GM12878 (cell line): ENCODE measurements at regions not wholly inside any gene's neighbourhood (a gene's known extent, or its start where the extent isn't known, plus 50 kb on each side); places are given as distances from the start of the nearest gene placed in this dataset.
A peak's percentile ranks its signal among the peaks of the same experiment; 100 is the strongest.

Experiments used
- ATF2 ChIP-seq: IDR thresholded peaks from 2 replicates; pipeline ENCODE4 v1.6.1; 2012; ENCODE audit warnings: low read length, inconsistent platforms
- CBX5 ChIP-seq: sonication (generic); IDR thresholded peaks from 2 replicates; pipeline ENCODE4 v1.6.1; 2016; ENCODE audit warnings: low read depth, moderate library complexity, mild to moderate bottlenecking, inconsistent platforms
- ETV6 ChIP-seq, 2 experiments: fragments of 450-650 bp in 1 of 2; IDR thresholded peaks in 1 of 2; conservative IDR thresholded peaks in 1 of 2; 2 replicates each; pipeline ENCODE4 v1.6.1; 2014; ENCODE audit warnings: antibody characterized with exemption in 1 of 2, borderline replicate concordance in 1 of 2, low read depth in 1 of 2, mild to moderate bottlenecking in 1 of 2, moderate library complexity in 1 of 2
- HDAC6 ChIP-seq: fragments of 200-600 bp; sonication (generic); IDR thresholded peaks from one replicate; pipeline ENCODE4 v1.8.0; 2017; ENCODE audit warnings: antibody characterized with exemption; ENCODE audit not compliant: unreplicated experiment
- HDGF ChIP-seq: fragments of 450-650 bp; IDR thresholded peaks from 2 replicates; pipeline ENCODE4 v1.6.1; 2016; ENCODE audit warnings: antibody characterized with exemption
- HSF1 ChIP-seq: fragments of 150-350 bp; IDR thresholded peaks from 2 replicates; pipeline ENCODE4 v1.6.1; 2014; ENCODE audit warnings: mild to moderate bottlenecking, low read depth, low read length
- IKZF1 ChIP-seq: fragments of 450-650 bp; conservative IDR thresholded peaks from 2 replicates; pipeline ENCODE4 v1.6.1; 2017; ENCODE audit warnings: antibody characterized with exemption, mild to moderate bottlenecking
- IKZF2 ChIP-seq, 2 experiments: fragments of 450-650 bp; IDR thresholded peaks; 2 replicates each; pipeline ENCODE4 v1.6.1; 2017; ENCODE audit warnings: mild to moderate bottlenecking in 2 of 2, moderate library complexity in 2 of 2
- NR2F1 ChIP-seq: fragments of 450-650 bp; conservative IDR thresholded peaks from 2 replicates; pipeline ENCODE4 v1.6.1; 2017; ENCODE audit warnings: mild to moderate bottlenecking
- PKNOX1 ChIP-seq: fragments of 450-650 bp; IDR thresholded peaks from 2 replicates; pipeline ENCODE4 v1.6.1; 2016; ENCODE audit warnings: mild to moderate bottlenecking
- RFX5 ChIP-seq: IDR thresholded peaks from 2 replicates; pipeline ENCODE4 v1.6.1; 2011; ENCODE audit warnings: low read depth, low read length, improper control_type of control experiment
- ZBTB11 ChIP-seq: fragments of 450-650 bp; formaldehyde crosslinking; IDR thresholded peaks from 2 replicates; pipeline ENCODE4 v1.5.0; 2022; ENCODE audit warnings: mild to moderate bottlenecking, missing genetic modification characterization

- no peak for TF ChIP-seq ZBTB11 (CRISPR knock-in tag)
- no peak for TF ChIP-seq ETV6 (conservative IDR thresholded peaks at IDR 0.05 in 1 of 2, IDR thresholded peaks at IDR 0.05 in 1 of 2; ENCODE audit: borderline replicate concordance in 1 of 2, low read depth in 1 of 2)
- TF ChIP-seq HSF1: no peak
- TF ChIP-seq PKNOX1: no peak
- peak; percentile 72 for TF ChIP-seq NR2F1
- TF ChIP-seq RFX5: no peak
- no peak for TF ChIP-seq HDGF
- TF ChIP-seq ATF2: peak; percentile 56; the same call in 1 of the 2 replicates
- TF ChIP-seq IKZF2 (IDR thresholded peaks at IDR 0.05): peak; percentile 56 to 61
- peak; percentile 66 for TF ChIP-seq IKZF1
- TF ChIP-seq CBX5: no peak
- no peak for TF ChIP-seq HDAC6
- TF ChIP-seq, all 136 proteins: peak for 20
Observed at GRCh38 chr21:24955275-24955961, 651.9 kb downstream of the MRPL39 start (continued).
